GM23338 (cell line): ENCODE measurements at regions not wholly inside any gene's neighbourhood (a gene's known extent, or its start where the extent isn't known, plus 50 kb on each side); places are given as distances from the start of the nearest gene placed in this dataset.

Source experiments
- CREB1 ChIP-seq: fragments of 250-450 bp; sonication (Bioruptor Pico); IDR thresholded peaks from 2 replicates; pipeline ENCODE4 v1.5.0; 2020; ENCODE audit warnings: low read depth, mild to moderate bottlenecking, moderate library complexity
- CTCF ChIP-seq, 2 experiments: fragments of 200-600 bp in 1 of 2; sonication (generic) in 1 of 2; conservative IDR thresholded peaks; 2 replicates each; pipeline versions ENCODE4 v1.5.1 to v1.6.1; 2016 to 2017; ENCODE audit warnings: antibody characterized with exemption in 2 of 2, low read depth in 2 of 2, mild to moderate bottlenecking in 2 of 2, moderate library complexity in 1 of 2
- EZH2 ChIP-seq: fragments of 200-600 bp; sonication (generic); IDR thresholded peaks from one replicate; pipeline ENCODE4 v1.8.0; 2017; ENCODE audit warnings: antibody characterized with exemption, mild to moderate bottlenecking, low read depth; ENCODE audit not compliant: unreplicated experiment
- EZH2phosphoT487 ChIP-seq: fragments of 200-600 bp; sonication (generic); IDR thresholded peaks from one replicate; pipeline ENCODE4 v1.8.1; 2018; ENCODE audit warnings: antibody characterized with exemption; ENCODE audit not compliant: unreplicated experiment
- JUNB ChIP-seq: IDR thresholded peaks from one replicate; pipeline ENCODE4 v1.6.1; 2016; ENCODE audit warnings: antibody characterized with exemption; ENCODE audit not compliant: unreplicated experiment
- NANOG ChIP-seq: IDR thresholded peaks from 2 replicates; pipeline ENCODE4 v1.6.1; 2016; ENCODE audit warnings: antibody characterized with exemption, borderline replicate concordance
- POLR2AphosphoS5 ChIP-seq: IDR thresholded peaks from 2 replicates; pipeline ENCODE4 v1.6.1; 2016; ENCODE audit warnings: antibody characterized with exemption, low read depth
- ZNF462 ChIP-seq: fragments of 250-450 bp; sonication (Bioruptor Pico); IDR thresholded peaks from 2 replicates; pipeline ENCODE4 v1.5.0; 2020; ENCODE audit warnings: mild to moderate bottlenecking, moderate library complexity
- TF ChIP-seq, protein P1 (sequence below): IDR thresholded peaks from one replicate; pipeline ENCODE4 v1.6.1; 2018; ENCODE audit warnings: antibody characterized with exemption; ENCODE audit not compliant: unreplicated experiment
- TF ChIP-seq, protein P2 (sequence below): IDR thresholded peaks from 2 replicates; pipeline ENCODE4 v1.6.1; 2016; ENCODE audit warnings: antibody characterized with exemption

GRCh38 chr20:12925863-12926793, 82.6 kb upstream of the SPTLC3 start:
- TF ChIP-seq CTCF (conservative IDR thresholded peaks at IDR 0.05; ENCODE audit: low read depth in 2 of 2) (no peak), POLR2AphosphoS5 (no peak), EZH2phosphoT487 (no peak), EZH2 (no peak), CREB1 (CRISPR knock-in tag) (no peak), JUNB (no peak), ZNF462 (CRISPR knock-in tag) (no peak), NANOG (no peak)
- TF ChIP-seq, protein P1, sequence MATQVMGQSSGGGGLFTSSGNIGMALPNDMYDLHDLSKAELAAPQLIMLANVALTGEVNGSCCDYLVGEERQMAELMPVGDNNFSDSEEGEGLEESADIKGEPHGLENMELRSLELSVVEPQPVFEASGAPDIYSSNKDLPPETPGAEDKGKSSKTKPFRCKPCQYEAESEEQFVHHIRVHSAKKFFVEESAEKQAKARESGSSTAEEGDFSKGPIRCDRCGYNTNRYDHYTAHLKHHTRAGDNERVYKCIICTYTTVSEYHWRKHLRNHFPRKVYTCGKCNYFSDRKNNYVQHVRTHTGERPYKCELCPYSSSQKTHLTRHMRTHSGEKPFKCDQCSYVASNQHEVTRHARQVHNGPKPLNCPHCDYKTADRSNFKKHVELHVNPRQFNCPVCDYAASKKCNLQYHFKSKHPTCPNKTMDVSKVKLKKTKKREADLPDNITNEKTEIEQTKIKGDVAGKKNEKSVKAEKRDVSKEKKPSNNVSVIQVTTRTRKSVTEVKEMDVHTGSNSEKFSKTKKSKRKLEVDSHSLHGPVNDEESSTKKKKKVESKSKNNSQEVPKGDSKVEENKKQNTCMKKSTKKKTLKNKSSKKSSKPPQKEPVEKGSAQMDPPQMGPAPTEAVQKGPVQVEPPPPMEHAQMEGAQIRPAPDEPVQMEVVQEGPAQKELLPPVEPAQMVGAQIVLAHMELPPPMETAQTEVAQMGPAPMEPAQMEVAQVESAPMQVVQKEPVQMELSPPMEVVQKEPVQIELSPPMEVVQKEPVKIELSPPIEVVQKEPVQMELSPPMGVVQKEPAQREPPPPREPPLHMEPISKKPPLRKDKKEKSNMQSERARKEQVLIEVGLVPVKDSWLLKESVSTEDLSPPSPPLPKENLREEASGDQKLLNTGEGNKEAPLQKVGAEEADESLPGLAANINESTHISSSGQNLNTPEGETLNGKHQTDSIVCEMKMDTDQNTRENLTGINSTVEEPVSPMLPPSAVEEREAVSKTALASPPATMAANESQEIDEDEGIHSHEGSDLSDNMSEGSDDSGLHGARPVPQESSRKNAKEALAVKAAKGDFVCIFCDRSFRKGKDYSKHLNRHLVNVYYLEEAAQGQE: no peak
- TF ChIP-seq, protein P2, sequence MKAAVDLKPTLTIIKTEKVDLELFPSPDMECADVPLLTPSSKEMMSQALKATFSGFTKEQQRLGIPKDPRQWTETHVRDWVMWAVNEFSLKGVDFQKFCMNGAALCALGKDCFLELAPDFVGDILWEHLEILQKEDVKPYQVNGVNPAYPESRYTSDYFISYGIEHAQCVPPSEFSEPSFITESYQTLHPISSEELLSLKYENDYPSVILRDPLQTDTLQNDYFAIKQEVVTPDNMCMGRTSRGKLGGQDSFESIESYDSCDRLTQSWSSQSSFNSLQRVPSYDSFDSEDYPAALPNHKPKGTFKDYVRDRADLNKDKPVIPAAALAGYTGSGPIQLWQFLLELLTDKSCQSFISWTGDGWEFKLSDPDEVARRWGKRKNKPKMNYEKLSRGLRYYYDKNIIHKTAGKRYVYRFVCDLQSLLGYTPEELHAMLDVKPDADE: no peak
